Esophagus squamous epithelium (tissue), 5 donors: ENCODE measurements at regions not wholly inside any gene's neighbourhood (a gene's known extent, or its start where the extent isn't known, plus 50 kb on each side); places are given as distances from the start of the nearest gene placed in this dataset.

ENCODE experiments used
- DNase-seq: peaks from one replicate; lab custom pipeline; 2025; lab: John Stamatoyannopoulos, UW
- H3K27ac ChIP-seq, 4 donors: fragments of 200-600 bp; sonication (generic); one replicate each; pipeline ENCODE4 v1.5.1; 2016 to 2019; ENCODE audit warnings: mild to moderate bottlenecking in 1 of 4
- H3K27me3 ChIP-seq, 4 donors: fragments of 200-600 bp; sonication (generic); 1 replicate in 3 of 4; 2 replicates in 1 of 4; pipeline versions ENCODE4 v1.5.1 to v1.6.0; 2017 to 2021; ENCODE audit warnings: antibody characterized with exemption in 1 of 4
- H3K36me3 ChIP-seq, 3 donors: fragments of 200-600 bp; sonication (generic); one replicate each; pipeline ENCODE4 v1.5.1; 2016 to 2019
- H3K4me1 ChIP-seq, 3 donors: fragments of 200-600 bp; sonication (generic); one replicate each; pipeline ENCODE4 v1.5.1; 2017 to 2019
- H3K4me3 ChIP-seq, 4 donors: fragments of 200-600 bp; sonication (generic); 1 replicate in 3 of 4; 2 replicates in 1 of 4; pipeline ENCODE4 v1.5.1; 2016 to 2019; ENCODE audit warnings: mild to moderate bottlenecking in 2 of 4, moderate library complexity in 1 of 4
- H3K9me3 ChIP-seq, 3 donors: fragments of 200-600 bp; sonication (generic); one replicate each; pipeline ENCODE4 v1.5.1; 2016 to 2019
- CTCF ChIP-seq, 6 experiments: fragments of 450-650 bp in 4 of 6; fragments of 200-600 bp in 2 of 6; sonication (generic) in 2 of 6; IDR thresholded peaks; one replicate each; pipeline ENCODE4 v1.5.1; 2016 to 2019; ENCODE audit warnings: antibody characterized with exemption in 6 of 6, mild to moderate bottlenecking in 4 of 6, moderate library complexity in 4 of 6
- POLR2A ChIP-seq, 4 donors: fragments of 450-650 bp; IDR thresholded peaks; one replicate each; pipeline ENCODE4 v1.6.1; 2017; ENCODE audit warnings: antibody characterized with exemption in 4 of 4, mild to moderate bottlenecking in 4 of 4, moderate library complexity in 3 of 4
- WGBS, 2 donors: methylation state at CpG; one replicate each; pipeline ENCODE4 v1.1.5; 2018; 5-methylcytosine and 5-hydroxymethylcytosine counted together
- intact Hi-C: fragments of 100-400 bp; cut with DNase I; formaldehyde crosslinking; loops from one replicate; pipeline ENCODE4 v1.15.0; 2022
- donor health status: DM: yes; HTN: yes; CAD: no.

GRCh38 chr2:134119117-134119712, 134.7 kb upstream of the MGAT5 start:
- Histone ChIP-seq H3K36me3 (no peaks in the 10 kb centered on the region), H3K27ac (peak overlapping the region in 3 of 4 donors; percentile 83 to 96 (median 92)), H3K4me1 (peaks cover 12 to 47% (median 17%) of the 10 kb centered on the region in 3 donors), H3K27me3 (peaks cover 0 to 2% (median 0%) of the 10 kb centered on the region in 4 donors), H3K4me3 (peak overlapping the region in 3 of 4 donors; percentile 77 to 94 (median 85)), H3K9me3 (no peaks in the 10 kb centered on the region)
- 15 to 17% methylated on average over 10 of the region's 10 CpGs for WGBS, 2 donors
- intact Hi-C loops: loop anchor here (10.0 kb wide), 1 partner anchor 296 kb away; no protein-coding TSS in a partner anchor
- TF ChIP-seq CTCF (IDR thresholded peaks at IDR 0.05) (no peak), POLR2A (IDR thresholded peaks at IDR 0.05) (no peak)
- DNase-seq: no peak

- Histone ChIP-seq H3K36me3 (no peaks in the 10 kb centered on the region), H3K4me1 (peaks cover 12 to 53% (median 19%) of the 10 kb centered on the region in 3 donors), H3K27me3 (no peaks in the 10 kb centered on the region), H3K27ac (peak overlapping the region; percentile 83 to 96 (median 89)), H3K4me3 (peak overlapping the region; percentile 77 to 94 (median 90)), H3K9me3 (no peaks in the 10 kb centered on the region)
- DNase-seq: peak; percentile 37
- TF ChIP-seq POLR2A (IDR thresholded peaks at IDR 0.05): peak in 3 of 4 donors; percentile 74 to 89 (median 86)
- TF ChIP-seq CTCF (IDR thresholded peaks at IDR 0.05): peak in 1 of 6 experiments; percentile 10
- intact Hi-C loops: loop anchor here (10.0 kb wide), 2 partner anchors 85 to 295 kb away; no protein-coding TSS in a partner anchor
- 0% methylated on average over 6 of the region's 81 CpGs; no CpG with 5 or more reads in 1 of the 2 donors for WGBS, 2 donors
Observed at GRCh38 chr2:134119713-134120405, 134.0 kb upstream of the MGAT5 start.

- peak overlapping the region; percentile 77 to 94 (median 90) for H3K4me3 ChIP-seq
- TF ChIP-seq POLR2A (IDR thresholded peaks at IDR 0.05) (no peak), CTCF (IDR thresholded peaks at IDR 0.05) (no peak)
- H3K4me1 ChIP-seq: peaks cover 12 to 55% (median 19%) of the 10 kb centered on the region in 3 donors
- H3K9me3 ChIP-seq: no peaks in the 10 kb centered on the region
- no peaks in the 10 kb centered on the region for H3K36me3 ChIP-seq
- intact Hi-C loops: loop anchor here (10.0 kb wide), 1 partner anchor 84 kb away; no protein-coding TSS in a partner anchor
- no peak for DNase-seq
- WGBS, 2 donors: no CpG with 5 or more reads among the region's 37 CpGs
- no peaks in the 10 kb centered on the region for H3K27me3 ChIP-seq
- peak overlapping the region; percentile 83 to 96 (median 89) for H3K27ac ChIP-seq
Observed at GRCh38 chr2:134120406-134120732, 133.5 kb upstream of the MGAT5 start.

- DNase-seq: no peak
- no peaks in the 10 kb centered on the region for H3K9me3 ChIP-seq
- H3K27me3 ChIP-seq: no peaks in the 10 kb centered on the region
- peak overlapping the region; percentile 83 to 96 (median 89) for H3K27ac ChIP-seq
- peaks cover 12 to 60% (median 19%) of the 10 kb centered on the region in 3 donors for H3K4me1 ChIP-seq
- intact Hi-C loops: loop anchor here (10.0 kb wide), 1 partner anchor 84 kb away; no protein-coding TSS in a partner anchor
- peak overlapping the region; percentile 77 to 94 (median 90) for H3K4me3 ChIP-seq
- WGBS, 2 donors: 0% methylated on average over 3 to 4 of the region's 84 CpGs
- TF ChIP-seq POLR2A (IDR thresholded peaks at IDR 0.05) (peak in 2 of 4 donors; percentile 34 to 55), CTCF (IDR thresholded peaks at IDR 0.05) (no peak)
- H3K36me3 ChIP-seq: no peaks in the 10 kb centered on the region
Observed at GRCh38 chr2:134120733-134121630, 132.9 kb upstream of the MGAT5 start.
